Mammary epithelial cell (primary cell): ENCODE measurements at regions not wholly inside any gene's neighbourhood (a gene's known extent, or its start where the extent isn't known, plus 50 kb on each side); places are given as distances from the start of the nearest gene placed in this dataset.

ENCODE experiments used
- CTCF ChIP-seq, 2 donors: IDR thresholded peaks in 1 of 2; conservative IDR thresholded peaks in 1 of 2; 2 replicates each; pipeline ENCODE4 v1.5.1; 2011 to 2012; ENCODE audit warnings: inconsistent platforms in 2 of 2, low read length in 2 of 2, mild to moderate bottlenecking in 2 of 2, control low read depth in 1 of 2, low read depth in 1 of 2; ENCODE audit not compliant: insufficient read depth in 1 of 2; ENCODE audit errors: extremely low read depth in 1 of 2
- EZH2 ChIP-seq: IDR thresholded peaks from 2 replicates; pipeline ENCODE4 v1.6.1; 2012; ENCODE audit warnings: low read length, inconsistent platforms, borderline replicate concordance

GRCh38 chr13:80584785-80585184 is 243.9 kb upstream of the SPRY2 start:
- no peak for TF ChIP-seq CTCF (conservative IDR thresholded peaks at IDR 0.05 in 1 of 2, IDR thresholded peaks at IDR 0.05 in 1 of 2; ENCODE audit: extremely low read depth in 1 of 2, insufficient read depth in 1 of 2, low read depth in 1 of 2, low read length in 2 of 2)
- no peak for TF ChIP-seq EZH2
